Heart right ventricle (tissue), 16 donors: ENCODE measurements at regions not wholly inside any gene's neighbourhood (a gene's known extent, or its start where the extent isn't known, plus 50 kb on each side); places are given as distances from the start of the nearest gene placed in this dataset.

ENCODE experiments used
- ATAC-seq, 8 donors: fragments of 200-7000 bp; cut with Tn5 transposase; one replicate each; pipeline ENCODE4 v1.9.1; 2020; ENCODE audit warnings: mild to moderate bottlenecking in 8 of 8, moderate library complexity in 8 of 8, moderate number of reproducible peaks in 1 of 8
- DNase-seq, 2 donors: peaks; one replicate each; pipeline ENCODE4 v3.0.0-alpha.2; 2020
- H3K27ac ChIP-seq, 10 donors: fragments of 200-600 bp; sonication (generic) in 2 of 10; one replicate each; pipeline versions ENCODE4 v1.5.0 to v1.8.0; 2020 to 2022; ENCODE audit warnings: mild to moderate bottlenecking in 3 of 10
- H3K27me3 ChIP-seq, 7 donors: fragments of 200-600 bp; one replicate each; pipeline ENCODE4 v1.8.0; 2021 to 2022; ENCODE audit warnings: mild to moderate bottlenecking in 2 of 7
- H3K36me3 ChIP-seq, 9 donors: fragments of 200-600 bp; sonication (generic) in 1 of 9; one replicate each; pipeline versions ENCODE4 v1.5.0 to v1.8.0; 2020 to 2022; ENCODE audit warnings: mild to moderate bottlenecking in 2 of 9
- H3K4me1 ChIP-seq, 9 donors: fragments of 200-600 bp; sonication (generic) in 1 of 9; one replicate each; pipeline versions ENCODE4 v1.5.0 to v1.8.0; 2020 to 2022; ENCODE audit warnings: mild to moderate bottlenecking in 4 of 9
- H3K4me3 ChIP-seq, 10 donors: fragments of 200-600 bp; sonication (generic) in 2 of 10; one replicate each; pipeline versions ENCODE4 v1.5.0 to v1.8.0; 2020 to 2022; ENCODE audit warnings: mild to moderate bottlenecking in 7 of 10, moderate library complexity in 2 of 10
- H3K9me3 ChIP-seq, 11 donors: fragments of 200-600 bp in 10 of 11; sonication (generic) in 2 of 11; one replicate each; pipeline versions ENCODE4 v1.5.0 to v1.8.0; 2013 to 2022; ENCODE audit warnings: mild to moderate bottlenecking in 2 of 11, control low read depth in 1 of 11, moderate library complexity in 1 of 11
- WGBS, 2 donors: extraction: QIAGEN DNeasy Blood & Tissue Kit; methylation state at CpG; one replicate each; pipeline ENCODE4 v1.1.7; 2013; ENCODE audit warnings: inconsistent platforms in 1 of 2; 5-methylcytosine and 5-hydroxymethylcytosine counted together
- intact Hi-C, 10 donors: fragments of 100-400 bp; cut with DNase I; formaldehyde crosslinking; loops; one replicate each; pipeline versions ENCODE4 v1.11.1 to v1.14.2; 2022
- TF ChIP-seq, protein P1 (sequence below), 9 donors: fragments of 200-600 bp; sonication (generic) in 2 of 9; IDR thresholded peaks; one replicate each; pipeline versions ENCODE4 v1.5.0 to v1.8.0; 2021 to 2022; ENCODE audit warnings: antibody characterized with exemption in 9 of 9, mild to moderate bottlenecking in 5 of 9, moderate library complexity in 1 of 9
- donor health status: Arrhythmogenic right ventricular cardiomyopathy.
- donor health status: ischemic (EF 13 %, LVEDD 7.1; RV severe dilation, severe dysfunction).
- donor health status: healthy with polysubstance abuse.
- donor health status: DM: no; HTN: yes; CAD: no.
- donor health status: DM: no; HTN: no; CAD: no.
- donor health status: ischemic (EF 25% LVEDD 6.9; RV normal size, moderate dysfunction).
- donor health status: ischemic (EF 25% LVEDD 5.7; RV mildly dilated, moderate dysfunction).
- donor health status: healthy.
- donor health status: DM: yes; HTN: yes; CAD: no.
- donor health status: Ischemic cardiomyopathy.
- donor health status: ischemic (EF 35%, LVEDD 5.7; RV mildly dilated, moderate dysfunction).
- donor health status: nonischemic (EF 11% LVEDD 7.7; RV severe dilation, severe dysfunction).
- donor health status: DM: yes; HTN: yes; CAD: no.
- donor health status: PGD.
- donor health status: ischemic (EF 29% LVEDD 5.4; RV normal size, mild dysfunction).
- donor health status: nonischemic (EF 23%, LVEDD 6.1; RV moderate dilation, normal function).

DNA sequence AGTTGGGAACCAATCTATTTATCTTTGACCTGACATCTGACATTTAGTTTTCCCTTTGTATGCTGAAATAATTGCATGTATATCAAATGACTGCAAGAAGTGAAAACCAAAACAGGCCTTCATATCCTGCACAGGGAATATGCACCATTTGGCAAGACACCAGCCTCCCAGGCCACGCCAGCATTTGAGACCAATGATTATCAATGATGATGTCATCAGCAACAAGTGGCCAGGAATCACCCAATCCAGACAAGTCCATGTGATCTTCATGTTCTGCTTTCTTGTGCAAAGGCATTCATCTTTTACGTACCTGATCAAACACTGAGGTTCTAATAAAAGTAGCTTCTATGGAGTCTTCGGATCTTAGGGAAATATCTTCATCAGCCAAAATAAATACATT is 107.4 kb upstream of the TENT5A start:
- Histone ChIP-seq H3K4me1 (peaks cover 3 to 47% (median 21%) of the 10 kb centered on the region in 9 donors), H3K27ac (peak overlapping the region in 6 of 10 donors; percentile 22 to 57 (median 28)), H3K4me3 (no peak overlapping the region), H3K9me3 (no peaks in the 10 kb centered on the region), H3K27me3 (no peaks in the 10 kb centered on the region), H3K36me3 (no peaks in the 10 kb centered on the region)
- 45 to 66% methylated on average over 3 of the region's 3 CpGs for WGBS, 2 donors
- DNase-seq (peak; percentile 43), ATAC-seq (peak in 5 of 8 donors; percentile 32 to 57 (median 53))
- TF ChIP-seq, protein P1, sequence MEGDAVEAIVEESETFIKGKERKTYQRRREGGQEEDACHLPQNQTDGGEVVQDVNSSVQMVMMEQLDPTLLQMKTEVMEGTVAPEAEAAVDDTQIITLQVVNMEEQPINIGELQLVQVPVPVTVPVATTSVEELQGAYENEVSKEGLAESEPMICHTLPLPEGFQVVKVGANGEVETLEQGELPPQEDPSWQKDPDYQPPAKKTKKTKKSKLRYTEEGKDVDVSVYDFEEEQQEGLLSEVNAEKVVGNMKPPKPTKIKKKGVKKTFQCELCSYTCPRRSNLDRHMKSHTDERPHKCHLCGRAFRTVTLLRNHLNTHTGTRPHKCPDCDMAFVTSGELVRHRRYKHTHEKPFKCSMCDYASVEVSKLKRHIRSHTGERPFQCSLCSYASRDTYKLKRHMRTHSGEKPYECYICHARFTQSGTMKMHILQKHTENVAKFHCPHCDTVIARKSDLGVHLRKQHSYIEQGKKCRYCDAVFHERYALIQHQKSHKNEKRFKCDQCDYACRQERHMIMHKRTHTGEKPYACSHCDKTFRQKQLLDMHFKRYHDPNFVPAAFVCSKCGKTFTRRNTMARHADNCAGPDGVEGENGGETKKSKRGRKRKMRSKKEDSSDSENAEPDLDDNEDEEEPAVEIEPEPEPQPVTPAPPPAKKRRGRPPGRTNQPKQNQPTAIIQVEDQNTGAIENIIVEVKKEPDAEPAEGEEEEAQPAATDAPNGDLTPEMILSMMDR (IDR thresholded peaks at IDR 0.05), result no peak
- intact Hi-C loops, result loop anchor here in 1 of 10 donors (5.0 kb wide), 1 partner anchor 32 kb away; no protein-coding TSS in a partner anchor

DNA sequence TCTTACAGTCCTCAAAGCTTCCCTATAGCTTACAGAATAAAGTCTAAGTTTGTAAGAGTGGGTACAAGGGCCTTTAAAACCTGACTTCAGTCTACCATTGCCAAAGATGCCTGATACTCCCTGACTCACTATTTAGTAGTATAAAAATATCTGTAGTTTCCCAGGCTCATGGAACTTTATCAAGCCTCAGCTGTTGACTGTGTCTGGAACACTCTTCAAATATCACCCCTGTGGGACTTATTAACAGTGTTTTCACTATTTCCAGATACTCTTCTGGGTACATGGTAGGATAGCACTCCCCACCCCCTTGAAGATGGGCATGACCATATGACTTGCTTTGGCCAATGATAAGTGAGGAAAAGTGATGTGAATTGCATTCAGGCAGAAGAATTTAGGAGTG is 105.3 kb upstream of the TENT5A start:
- H3K4me1 ChIP-seq, result peaks cover 3 to 40% (median 21%) of the 10 kb centered on the region in 9 donors
- TF ChIP-seq, protein P1 (IDR thresholded peaks at IDR 0.05), result no peak
- intact Hi-C loops, result loop anchor here in 1 of 10 donors (5.0 kb wide), 1 partner anchor 34 kb away; no protein-coding TSS in a partner anchor
- H3K27me3 ChIP-seq, result no peaks in the 10 kb centered on the region
- H3K36me3 ChIP-seq, result no peaks in the 10 kb centered on the region
- DNase-seq (peak in 1 of 2 donors; percentile 34), ATAC-seq (peak; percentile 51 to 98 (median 92))
- H3K27ac ChIP-seq, result peak overlapping the region in 7 of 10 donors; percentile 24 to 70 (median 49)
- no peak overlapping the region for H3K4me3 ChIP-seq
- H3K9me3 ChIP-seq, result no peaks in the 10 kb centered on the region

DNA sequence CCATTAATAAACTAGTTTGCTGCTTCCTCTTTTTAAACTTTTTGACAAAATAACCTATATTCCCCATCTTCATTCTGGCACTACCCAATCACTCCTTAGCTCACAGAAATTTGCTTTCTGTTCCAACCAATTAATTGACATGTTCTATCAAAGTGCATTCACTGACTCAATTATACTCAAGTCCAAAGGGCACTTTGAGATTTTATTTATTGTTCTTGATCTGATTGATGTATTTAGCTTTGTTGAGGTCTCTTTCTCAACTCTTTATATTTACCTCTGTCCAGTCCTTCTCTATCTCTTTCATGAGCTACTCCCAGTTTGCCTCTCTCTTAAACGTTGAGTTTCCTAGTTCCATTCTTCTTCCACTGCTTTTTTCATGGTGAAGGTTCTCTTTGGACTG is 104.4 kb upstream of the TENT5A start:
- ATAC-seq (no peak), DNase-seq (no peak)
- Histone ChIP-seq H3K9me3 (no peaks in the 10 kb centered on the region), H3K36me3 (no peaks in the 10 kb centered on the region), H3K4me1 (peaks cover 3 to 36% (median 21%) of the 10 kb centered on the region in 9 donors), H3K27me3 (no peaks in the 10 kb centered on the region), H3K27ac (peak overlapping the region in 2 of 10 donors; percentile 51 to 53), H3K4me3 (no peak overlapping the region)
- TF ChIP-seq, protein P1 (IDR thresholded peaks at IDR 0.05), result no peak
- 72 to 85% methylated on average over 1 of the region's 1 CpG for WGBS, 2 donors
- intact Hi-C loops, result loop anchor here in 1 of 10 donors (5.0 kb wide), 1 partner anchor 35 kb away; no protein-coding TSS in a partner anchor

DNA sequence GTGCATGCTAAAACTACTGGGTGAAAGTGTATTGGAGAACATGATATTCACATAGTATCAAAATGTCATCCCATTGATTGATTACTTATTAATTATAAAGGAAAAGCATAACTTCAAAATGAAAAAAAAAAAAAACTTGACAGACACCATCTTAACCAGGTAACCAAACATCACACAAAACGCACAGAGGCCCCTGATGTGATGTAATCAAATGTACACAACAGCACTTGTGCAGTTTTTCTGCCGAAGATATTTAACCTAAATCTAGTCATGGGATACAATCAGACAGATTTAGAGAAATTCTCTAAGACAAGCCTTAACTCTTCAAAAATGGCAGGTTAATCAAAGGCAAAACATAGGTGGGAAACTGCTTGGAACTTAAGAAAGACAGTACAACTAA is 102.0 kb upstream of the TENT5A start:
- no peaks in the 10 kb centered on the region for H3K27me3 ChIP-seq
- WGBS, 2 donors, result 92 to 93% methylated on average over 2 of the region's 2 CpGs
- H3K27ac ChIP-seq, result no peak overlapping the region
- H3K4me1 ChIP-seq, result peaks cover 2 to 21% (median 16%) of the 10 kb centered on the region in 9 donors
- no peaks in the 10 kb centered on the region for H3K9me3 ChIP-seq
- DNase-seq, result no peak
- intact Hi-C loops, result no loop called here
- no peaks in the 10 kb centered on the region for H3K36me3 ChIP-seq
- TF ChIP-seq, protein P1 (IDR thresholded peaks at IDR 0.05), result no peak
- ATAC-seq, result no peak
- H3K4me3 ChIP-seq, result no peak overlapping the region
